ENCODE measurements at regions not wholly inside any gene's neighbourhood (a gene's known extent, or its start where the extent isn't known, plus 50 kb on each side); places are given as distances from the start of the nearest gene placed in this dataset.
A peak's percentile ranks its signal among the peaks of the same experiment; 100 is the strongest.

DNA sequence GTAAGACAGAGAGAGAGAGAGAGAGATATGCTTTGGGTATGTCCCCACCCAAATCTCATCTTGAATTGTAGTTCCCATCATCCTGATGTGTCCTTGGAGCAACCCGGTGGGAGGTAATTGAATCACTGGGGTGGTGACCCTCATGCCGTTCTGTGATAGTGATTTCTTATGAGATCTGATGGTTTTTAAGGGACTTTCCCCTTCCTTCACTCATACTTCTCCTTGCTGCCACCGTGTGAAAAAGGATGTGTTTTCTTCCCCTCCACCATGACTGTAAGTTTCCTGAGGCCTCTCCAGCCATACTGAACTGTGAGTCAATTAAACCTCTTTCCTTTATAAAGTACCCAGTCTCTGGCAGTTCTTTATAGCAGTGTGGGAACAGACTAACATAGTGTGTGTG, 60.3 kb downstream of the EOMES start:
- H3K9me3 ChIP-seq, result no peaks in the 10 kb centered on the region
- no peak for TF ChIP-seq CTCF (IDR thresholded peaks at IDR 0.05)

DNA sequence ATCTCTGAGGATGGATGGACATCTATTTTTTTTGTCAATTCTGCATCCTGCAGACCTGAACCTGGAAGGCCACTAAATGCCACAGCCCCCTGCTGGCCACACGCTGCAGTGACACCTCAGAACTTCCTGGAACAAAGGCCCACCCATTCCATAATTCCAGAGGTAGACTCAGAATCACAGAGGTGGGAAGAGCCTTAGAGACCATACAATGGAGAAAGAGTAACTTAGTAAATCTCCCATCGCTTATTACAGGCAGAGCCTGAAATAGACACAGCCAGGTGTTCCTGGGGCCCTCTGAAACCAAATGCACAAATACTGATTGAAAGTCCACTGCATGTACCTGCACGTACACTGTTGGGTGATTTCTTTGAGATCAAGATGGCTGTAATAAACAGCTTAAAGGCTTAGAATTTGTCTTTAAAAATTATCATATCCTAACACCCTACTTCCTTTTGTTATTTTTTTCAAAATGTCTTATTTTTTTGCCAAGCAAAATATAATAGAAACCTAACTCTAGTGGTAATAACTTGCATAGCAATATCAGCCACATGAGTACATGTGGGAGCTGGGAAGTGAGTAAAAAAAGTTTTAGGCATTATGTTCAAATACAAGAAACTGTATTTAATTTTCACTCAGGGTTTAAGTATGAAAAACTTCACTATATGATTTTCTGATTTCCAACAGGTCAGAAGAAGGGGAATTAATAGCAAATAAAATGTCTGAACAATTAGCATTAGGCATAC, 62.7 kb downstream of the EOMES start:
- H3K4me1 ChIP-seq (ENCODE audit: control insufficient read depth in 1 of 2, insufficient read depth in 1 of 2, low read depth in 1 of 2, low read length in 1 of 2), result no peaks in the 10 kb centered on the region
- no peak overlapping the region for H3K4me3 ChIP-seq (ENCODE audit: low read depth in 1 of 2, low read length in 1 of 2)
- H3K9me3 ChIP-seq, result no peaks in the 10 kb centered on the region
- H3K36me3 ChIP-seq, result no peaks in the 10 kb centered on the region
- H3K27me3 ChIP-seq, result no peaks in the 10 kb centered on the region
- no peak overlapping the region for H3K27ac ChIP-seq
- TF ChIP-seq CTCF (IDR thresholded peaks at IDR 0.05), result peak; percentile 43

More for the DNA sequence above, 60.3 kb downstream of the EOMES start:
- H3K4me3 ChIP-seq (ENCODE audit: low read depth in 1 of 2, low read length in 1 of 2), result no peak overlapping the region
- no peaks in the 10 kb centered on the region for H3K27me3 ChIP-seq
- H3K36me3 ChIP-seq, result no peaks in the 10 kb centered on the region
- H3K4me1 ChIP-seq (ENCODE audit: control insufficient read depth in 1 of 2, insufficient read depth in 1 of 2, low read depth in 1 of 2, low read length in 1 of 2), result peaks cover 5 to 6% of the 10 kb centered on the region in 2 experiments
- H3K27ac ChIP-seq, result no peak overlapping the region

DNA sequence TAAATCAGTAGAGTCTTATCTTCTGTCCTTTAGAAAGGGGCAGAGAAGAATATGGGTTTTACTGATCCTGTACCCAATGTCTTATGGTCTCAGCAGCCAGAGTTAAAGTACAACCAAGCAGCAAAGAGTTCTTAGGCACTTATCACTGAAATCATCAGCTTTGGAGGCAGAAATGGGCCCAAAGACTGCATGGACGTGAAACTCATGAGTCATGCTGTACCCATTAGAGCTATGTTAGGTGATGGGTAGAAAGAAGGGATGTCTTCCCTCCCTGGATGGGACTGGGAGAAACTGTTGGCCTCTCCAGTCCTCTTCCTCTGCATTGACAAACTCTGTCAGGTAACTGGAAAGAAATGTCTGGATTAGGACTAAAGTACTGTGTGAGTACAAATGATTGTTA, 63.4 kb downstream of the EOMES start:
- H3K4me1 ChIP-seq (ENCODE audit: control insufficient read depth in 1 of 2, insufficient read depth in 1 of 2, low read depth in 1 of 2, low read length in 1 of 2), result no peaks in the 10 kb centered on the region
- no peaks in the 10 kb centered on the region for H3K36me3 ChIP-seq
- no peaks in the 10 kb centered on the region for H3K9me3 ChIP-seq
- no peak overlapping the region for H3K27ac ChIP-seq
- H3K4me3 ChIP-seq (ENCODE audit: low read depth in 1 of 2, low read length in 1 of 2), result no peak overlapping the region
- H3K27me3 ChIP-seq, result no peaks in the 10 kb centered on the region
- TF ChIP-seq CTCF (IDR thresholded peaks at IDR 0.05), result no peak

DNA sequence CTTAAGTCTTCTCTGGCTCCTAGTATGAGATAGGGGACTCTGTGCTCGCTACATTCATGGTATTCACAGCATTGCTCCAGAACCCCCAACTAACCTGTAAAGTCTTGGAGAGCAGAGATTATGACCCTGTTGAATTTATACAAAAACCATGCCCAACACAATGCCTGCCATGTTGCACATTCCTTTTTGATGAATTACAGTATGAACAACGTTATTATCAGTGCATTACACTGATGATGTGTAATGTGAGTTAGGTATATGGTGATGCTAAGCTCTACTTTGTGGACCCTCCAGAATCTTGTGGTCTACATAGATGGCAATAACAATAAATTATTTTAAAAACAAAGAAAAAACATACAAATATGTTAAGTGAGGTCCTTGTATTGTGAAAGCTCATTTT, 64.3 kb downstream of the EOMES start:
- TF ChIP-seq CTCF (IDR thresholded peaks at IDR 0.05), result no peak
- Histone ChIP-seq H3K27ac (no peak overlapping the region), H3K27me3 (no peaks in the 10 kb centered on the region), H3K4me3 (ENCODE audit: low read depth in 1 of 2, low read length in 1 of 2) (no peak overlapping the region), H3K4me1 (ENCODE audit: control insufficient read depth in 1 of 2, insufficient read depth in 1 of 2, low read depth in 1 of 2, low read length in 1 of 2) (no peaks in the 10 kb centered on the region), H3K9me3 (no peaks in the 10 kb centered on the region), H3K36me3 (no peaks in the 10 kb centered on the region)

- H3K4me3 ChIP-seq (ENCODE audit: low read depth in 1 of 2, low read length in 1 of 2), result no peak overlapping the region
- H3K4me1 ChIP-seq (ENCODE audit: control insufficient read depth in 1 of 2, insufficient read depth in 1 of 2, low read depth in 1 of 2, low read length in 1 of 2), result no peaks in the 10 kb centered on the region
- TF ChIP-seq CTCF (IDR thresholded peaks at IDR 0.05), result no peak
- no peaks in the 10 kb centered on the region for H3K27me3 ChIP-seq
- H3K9me3 ChIP-seq, result no peaks in the 10 kb centered on the region
- H3K36me3 ChIP-seq, result no peaks in the 10 kb centered on the region
- H3K27ac ChIP-seq, result no peak overlapping the region
Observed at GRCh38 chr3:27657404-27657803, 64.7 kb downstream of the EOMES start.

All from neutrophil (primary cell).